ENCODE measurements at regions not wholly inside any gene's neighbourhood (a gene's known extent, or its start where the extent isn't known, plus 50 kb on each side); places are given as distances from the start of the nearest gene placed in this dataset.

DNA sequence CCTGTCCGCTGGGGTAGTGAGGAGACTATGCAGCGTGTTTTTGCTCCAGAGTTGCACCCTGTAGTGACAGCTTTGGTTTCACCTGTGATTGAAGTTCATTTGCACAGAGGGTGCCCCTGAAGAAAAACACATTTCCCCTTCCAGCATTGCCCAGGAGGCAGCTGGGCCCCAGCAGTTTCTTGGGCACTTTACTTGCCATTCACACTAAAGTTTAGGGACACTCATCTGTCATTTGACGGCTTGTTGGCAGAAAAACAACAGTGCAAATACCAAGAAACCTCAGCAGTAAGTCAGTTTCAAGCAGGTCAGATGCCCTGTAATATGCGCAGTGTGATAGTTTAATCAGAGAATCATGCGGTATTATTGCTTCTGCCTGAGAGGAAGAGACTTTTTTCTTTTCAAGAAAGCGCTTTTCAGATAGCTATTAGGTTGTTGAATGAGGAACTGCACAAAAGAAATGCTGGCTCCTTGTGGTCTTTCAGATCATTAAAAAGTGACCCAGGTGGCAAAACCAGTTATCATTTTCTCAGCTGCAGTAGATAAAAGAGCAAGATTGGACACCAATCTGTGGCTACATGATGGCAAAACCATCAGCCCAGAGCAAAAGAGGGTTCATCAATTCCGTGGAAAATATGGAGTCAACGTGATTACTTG is 136.2 kb upstream of the PUM3 start:
- DNase-seq, result no peak

DNA sequence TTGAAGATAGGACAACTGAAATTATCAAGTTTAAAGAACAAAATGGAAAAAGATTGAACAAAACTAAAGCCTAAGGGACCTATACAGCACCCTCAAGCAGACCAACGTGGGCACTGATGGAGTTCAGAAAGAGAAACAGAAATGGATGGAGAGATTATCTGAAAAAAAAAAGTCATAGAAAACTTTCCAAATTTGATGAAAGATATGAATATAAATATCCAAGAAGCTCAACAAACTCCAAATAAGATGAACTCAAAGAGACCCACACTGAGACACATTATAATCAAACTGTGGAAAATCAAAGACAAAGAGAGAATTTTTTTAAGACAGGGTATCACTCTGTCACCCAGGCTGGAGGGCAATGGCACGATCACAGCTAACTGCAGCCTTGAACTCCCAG is 128.6 kb upstream of the PUM3 start:
- DNase-seq, result no peak

DNA sequence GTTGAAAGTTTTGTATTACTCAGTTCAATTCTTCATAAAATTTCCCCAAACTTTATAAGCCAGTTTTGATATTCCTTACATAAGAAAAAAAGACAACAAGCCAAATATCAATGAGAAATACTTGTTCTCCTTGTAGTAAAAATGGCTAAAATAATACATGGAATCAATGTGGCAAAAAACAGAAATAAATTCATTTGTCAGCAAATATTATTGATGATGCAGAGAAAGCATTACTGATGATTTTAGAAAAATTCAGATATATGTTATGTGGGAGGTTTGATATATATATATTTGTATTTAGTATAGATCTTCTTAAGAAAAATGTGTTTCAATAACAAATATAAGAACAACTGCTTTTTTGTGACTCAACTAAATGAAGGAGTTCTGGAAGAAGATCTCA is 127.0 kb upstream of the PUM3 start:
- no peak for DNase-seq

DNA sequence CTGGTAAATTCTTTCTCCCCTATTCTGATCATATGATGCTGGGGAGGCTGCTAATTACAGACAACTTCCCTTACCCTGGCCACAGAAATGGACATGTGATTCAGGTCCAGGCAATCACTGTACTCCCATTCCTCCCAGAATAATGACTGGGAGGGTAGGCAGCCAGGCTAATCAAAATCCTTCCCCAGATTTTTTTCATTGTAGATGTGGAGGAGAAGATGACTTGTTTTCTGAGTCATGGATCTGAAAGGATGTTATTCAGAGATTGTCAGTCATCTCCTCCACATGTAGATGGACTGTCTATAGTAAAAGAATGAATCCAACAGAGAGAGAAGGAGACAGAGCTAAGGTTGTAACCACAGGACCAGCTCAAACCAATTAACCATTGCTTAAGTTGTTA is 123.9 kb upstream of the PUM3 start:
- no peak for DNase-seq

DNA sequence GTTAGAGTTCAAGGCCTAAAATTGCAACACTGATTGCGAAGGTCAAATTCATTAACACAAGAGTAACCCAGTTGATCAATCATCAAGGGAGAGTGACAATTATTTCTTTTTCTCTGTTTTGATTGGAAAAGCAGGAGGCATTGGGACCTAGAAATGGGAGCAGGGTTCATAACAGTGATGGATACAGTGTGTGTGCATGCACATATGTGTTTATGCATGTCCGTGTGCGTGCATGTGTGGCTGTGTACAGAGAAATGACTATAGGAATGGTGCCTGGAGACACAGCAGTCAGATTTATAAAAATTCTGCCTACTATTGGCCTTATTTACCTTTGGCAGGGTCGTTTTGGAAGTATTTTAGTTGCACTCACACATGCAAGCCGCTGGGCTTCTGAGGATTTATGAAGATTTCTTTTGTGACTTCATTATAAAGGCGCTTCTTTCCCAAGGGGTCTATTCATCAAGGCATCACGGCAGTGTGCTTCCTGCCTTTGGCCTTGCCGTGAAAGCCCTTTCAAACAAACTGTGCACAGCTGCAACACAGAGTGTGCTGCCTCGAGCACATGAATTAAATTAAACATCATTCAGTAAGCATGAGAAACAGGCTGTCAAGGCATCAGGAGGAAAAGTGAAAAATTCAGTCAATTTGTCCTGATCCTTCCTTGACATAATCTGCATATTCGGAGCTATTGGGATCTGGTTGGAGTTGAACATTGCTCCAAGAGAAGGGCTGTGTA is 122.8 kb upstream of the PUM3 start:
- no peak for DNase-seq

DNA sequence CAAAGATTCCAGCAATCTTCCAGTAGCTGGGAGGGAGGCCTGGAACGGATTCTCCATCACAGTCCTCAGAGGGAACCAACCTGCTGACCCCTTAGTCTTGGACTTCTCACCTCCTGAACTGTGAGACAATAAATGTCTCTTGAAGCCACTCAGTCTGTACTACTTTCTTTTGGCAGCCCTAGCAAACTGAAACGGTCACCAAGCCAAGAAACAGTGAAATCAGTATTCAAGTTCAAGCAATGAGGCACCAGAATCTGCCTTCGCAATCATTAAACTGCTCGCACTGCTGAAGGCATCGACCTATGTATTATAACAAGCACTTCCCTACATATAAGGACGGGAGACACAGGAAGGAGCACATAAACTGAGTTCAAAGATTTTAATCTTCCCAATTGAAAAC is 120.6 kb upstream of the PUM3 start:
- no peak for DNase-seq

DNA sequence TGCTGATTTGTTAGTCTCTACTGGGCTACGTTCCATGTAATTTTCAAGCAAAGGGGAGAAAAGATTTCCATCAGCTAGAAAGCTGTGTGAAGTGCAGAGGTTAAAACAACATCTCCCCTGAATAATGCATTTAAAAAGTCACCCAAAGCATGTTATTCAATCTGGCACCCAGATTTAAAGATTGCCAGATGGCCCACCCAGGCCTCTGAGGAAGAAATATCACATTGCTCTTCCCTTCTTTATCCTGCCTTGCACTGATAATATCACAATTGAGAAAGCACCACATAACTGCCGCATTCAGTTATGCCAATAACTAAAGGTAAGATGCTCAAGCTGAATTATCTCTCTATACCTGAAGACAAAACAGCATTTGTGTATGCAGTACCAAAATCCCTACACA is 119.4 kb upstream of the PUM3 start:
- DNase-seq, result no peak

DNA sequence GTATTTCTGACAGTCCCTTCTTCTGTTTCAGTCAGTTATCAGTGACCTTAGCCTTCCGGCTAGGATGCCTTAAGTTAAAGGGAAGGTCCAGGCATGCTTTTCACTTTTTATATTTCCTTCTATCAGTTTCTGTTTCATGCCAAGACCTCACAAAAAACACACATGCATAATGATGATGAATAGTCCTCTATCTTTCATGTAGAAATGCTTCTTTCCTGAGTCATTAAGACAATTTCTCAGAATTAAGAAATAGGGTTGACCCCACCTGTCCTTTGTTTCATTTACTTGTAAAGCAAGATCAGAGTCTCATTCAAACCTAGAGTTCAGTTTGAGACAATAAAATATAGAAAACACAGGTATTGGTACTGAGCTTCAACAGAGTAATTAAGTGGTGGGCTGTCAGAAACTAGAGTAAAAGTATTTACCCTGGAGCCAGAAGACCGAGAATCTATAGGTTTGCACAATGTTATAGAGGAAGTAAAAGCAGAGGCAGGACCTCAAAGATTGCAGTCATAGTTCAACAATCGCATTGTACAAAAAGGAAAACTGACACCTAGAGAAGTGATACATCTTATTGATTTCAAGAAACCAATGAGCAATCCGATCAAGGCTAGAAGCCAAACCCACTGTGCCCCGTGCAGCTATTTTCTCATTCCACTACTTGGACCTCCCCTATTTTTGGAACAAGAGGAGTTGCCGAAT is 118.7 kb upstream of the PUM3 start:
- DNase-seq, result no peak

DNA sequence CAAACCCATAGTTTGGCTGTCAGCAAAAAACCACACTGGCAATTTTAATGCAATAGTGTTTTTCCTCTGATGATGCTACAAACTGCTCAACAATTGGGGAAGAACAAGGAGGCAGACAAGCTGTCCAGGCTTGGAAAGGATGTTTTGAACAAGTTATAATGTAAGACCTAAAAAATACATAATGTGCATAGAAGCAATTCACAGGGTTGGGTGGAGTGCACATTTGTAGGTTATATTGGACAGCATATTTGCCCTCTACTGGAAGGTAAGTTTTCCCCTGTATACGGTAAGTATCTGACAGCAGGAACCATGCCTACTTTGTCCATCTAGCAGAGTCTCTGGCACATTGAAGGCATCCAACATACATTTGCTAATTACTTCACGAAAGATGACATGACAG is 114.3 kb upstream of the PUM3 start:
- no peak for DNase-seq

DNA sequence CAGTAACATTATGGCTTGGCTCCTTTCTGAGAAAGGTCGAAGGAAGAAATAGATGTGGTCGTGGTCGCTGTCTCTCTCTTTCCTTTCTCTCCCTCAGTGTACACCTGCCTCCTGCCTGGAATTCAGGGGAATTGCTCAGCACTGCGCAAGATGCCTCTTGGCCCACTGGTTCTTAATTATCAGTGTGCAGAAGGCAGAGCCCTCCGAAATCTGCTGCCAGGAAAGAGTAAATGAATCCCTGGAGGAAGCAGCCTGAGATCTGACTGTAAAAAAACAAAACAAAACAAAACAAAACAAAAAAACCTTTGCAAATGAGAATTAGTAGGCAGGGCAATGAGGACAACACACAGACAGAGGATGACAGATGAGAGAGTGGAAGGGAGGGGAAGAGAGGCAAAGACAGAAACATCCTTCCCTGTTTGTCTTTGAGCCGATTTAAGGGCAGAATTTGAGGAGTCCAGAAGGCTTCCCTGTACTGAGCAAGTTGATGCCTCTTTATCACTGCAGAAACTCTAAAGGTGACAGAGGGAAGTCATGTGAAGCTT is 113.8 kb upstream of the PUM3 start:
- peak; percentile 34 for DNase-seq

DNA sequence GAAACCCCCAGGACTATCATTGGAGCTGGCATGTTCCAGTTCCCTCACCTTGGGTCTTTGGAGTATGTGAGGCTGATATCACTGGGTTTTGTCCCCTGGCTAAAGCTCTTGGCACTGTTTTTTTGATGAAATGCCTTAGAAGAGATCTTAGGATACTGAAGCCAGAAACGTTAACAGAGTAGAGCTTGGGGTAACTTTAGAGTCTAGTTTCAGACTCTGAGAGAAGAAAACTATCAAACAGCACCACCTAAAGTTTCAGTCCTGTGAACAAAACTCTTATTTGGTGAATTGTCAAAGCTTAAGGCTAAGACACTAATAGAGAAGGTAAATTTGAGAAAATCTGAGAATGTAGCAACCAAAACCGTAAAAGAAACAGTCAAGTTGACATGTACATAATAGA is 111.7 kb upstream of the PUM3 start:
- DNase-seq, result no peak

DNA sequence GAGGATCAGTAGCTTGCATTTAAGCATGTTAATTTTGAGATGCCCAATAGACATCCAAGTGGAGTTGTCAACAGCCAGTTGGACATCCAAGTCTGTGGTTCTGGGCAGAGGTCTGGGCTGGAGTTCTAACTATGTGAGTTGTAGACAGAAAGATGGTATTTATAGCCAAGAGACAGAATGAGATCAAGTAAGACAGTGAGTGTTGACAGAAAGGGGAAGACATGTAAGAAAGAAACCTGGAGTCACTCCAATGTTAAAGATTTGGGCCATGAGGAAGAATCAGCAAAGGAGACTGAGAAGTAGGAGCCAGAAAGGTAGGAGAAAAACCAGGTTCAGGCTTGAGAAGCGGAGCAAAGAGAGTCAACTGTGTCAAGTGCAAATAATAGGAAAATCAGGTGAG is 95.5 kb upstream of the PUM3 start:
- DNase-seq, result no peak

DNA sequence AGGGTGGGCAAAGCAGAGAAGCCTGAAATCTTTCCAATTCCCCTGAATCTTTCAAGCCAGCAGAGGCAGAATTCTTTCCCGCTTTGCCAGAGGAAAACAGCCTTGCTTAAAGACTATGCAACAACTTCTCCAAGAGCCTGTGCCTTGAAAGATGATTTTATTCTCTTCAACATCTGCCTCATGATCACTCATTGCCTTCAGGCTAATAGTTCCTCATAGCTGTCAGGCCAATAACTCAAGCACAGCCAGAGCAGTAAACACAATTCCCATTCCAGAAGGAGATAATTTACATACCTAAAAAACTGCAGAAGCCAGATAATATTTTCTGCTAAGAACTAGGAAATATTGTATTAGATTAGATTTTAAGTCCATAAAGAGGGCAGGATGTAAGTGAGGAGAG is 92.3 kb upstream of the PUM3 start:
- DNase-seq, result no peak

DNA sequence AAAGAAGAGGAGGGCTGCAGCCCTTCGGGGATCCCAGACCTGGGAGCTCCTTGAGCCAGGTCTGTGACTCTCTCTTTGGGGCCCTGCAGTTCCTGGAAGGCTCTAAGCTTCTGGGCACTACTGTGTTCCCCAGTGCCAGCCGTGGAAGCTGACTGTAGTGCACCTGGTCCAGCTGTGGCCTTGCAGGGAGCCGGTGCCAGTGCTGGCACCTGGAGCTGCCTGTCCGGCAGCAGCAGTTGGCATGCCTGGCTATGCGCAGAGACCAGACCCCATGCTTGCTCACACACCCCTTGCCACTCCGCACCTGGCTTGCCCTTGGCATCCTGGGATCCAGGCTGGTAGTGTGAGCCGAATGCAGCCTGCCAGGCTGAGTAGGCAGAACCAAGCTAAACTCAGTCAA is 91.0 kb upstream of the PUM3 start:
- no peak for DNase-seq

DNA sequence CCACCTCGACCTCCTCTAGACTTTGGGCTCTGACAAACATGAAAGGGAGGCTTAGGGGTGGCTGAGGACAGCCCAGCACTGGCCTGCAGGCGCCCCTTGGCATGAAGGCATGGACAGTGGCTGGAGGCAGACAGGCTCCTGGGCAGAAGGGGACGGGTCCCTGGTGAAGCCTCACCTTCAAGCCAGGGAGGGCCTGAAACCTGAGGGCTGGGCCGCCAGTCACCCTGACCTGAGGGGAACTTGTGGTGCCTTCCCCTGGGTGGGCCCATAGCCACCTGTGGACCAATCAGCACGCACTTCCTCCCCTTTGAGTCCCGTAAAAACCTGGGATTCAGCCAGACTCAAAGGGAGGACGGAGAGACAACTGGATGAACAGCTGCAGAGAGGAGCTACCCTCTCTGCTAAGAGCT is 90.4 kb upstream of the PUM3 start:
- no peak for DNase-seq

DNA sequence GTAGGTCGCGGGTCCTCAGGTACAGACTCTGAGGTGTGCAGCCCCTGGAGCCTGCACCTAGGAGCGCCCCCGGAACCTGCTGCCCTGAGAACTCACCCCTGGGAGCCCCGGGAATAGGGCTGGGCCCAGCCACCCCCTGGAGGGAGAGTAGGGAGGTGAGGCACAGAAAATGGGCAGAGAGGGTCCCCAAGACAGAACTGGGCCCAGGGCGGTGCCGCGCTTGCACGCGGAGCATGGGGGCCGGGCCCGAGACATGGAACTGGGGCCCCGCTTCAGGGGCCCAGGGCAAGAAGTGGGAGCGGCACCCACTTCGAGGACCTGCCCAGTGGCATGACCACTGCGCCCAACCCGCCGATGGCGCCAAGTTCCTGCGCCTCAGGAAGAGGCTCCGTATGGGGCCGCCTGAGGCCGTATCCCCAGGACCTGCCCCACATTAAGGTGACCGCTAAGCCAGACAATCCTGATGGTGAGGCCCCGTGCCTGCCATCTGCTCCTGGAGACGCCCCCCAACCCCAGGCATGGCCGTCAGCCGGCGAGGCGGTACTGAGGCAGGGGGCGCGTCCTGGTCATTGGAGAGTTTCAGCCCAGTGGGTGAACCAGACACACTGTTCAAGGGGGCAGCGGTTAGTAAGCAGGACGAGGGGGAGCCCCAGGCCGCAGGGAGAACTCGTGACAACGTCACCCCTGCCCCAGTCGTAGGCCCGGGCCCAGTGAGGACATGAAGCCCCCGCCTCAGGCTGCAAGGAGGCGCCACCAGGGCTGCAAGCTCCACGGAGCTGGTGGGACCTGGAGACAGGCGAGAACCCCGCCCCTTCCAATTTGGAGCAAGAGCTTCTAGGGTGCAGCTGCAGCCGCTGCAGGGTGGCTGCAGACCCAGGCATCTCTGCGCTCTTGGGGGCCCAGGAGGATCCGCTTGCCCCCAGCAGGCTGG is 89.5 kb upstream of the PUM3 start:
- DNase-seq, result no peak

DNA sequence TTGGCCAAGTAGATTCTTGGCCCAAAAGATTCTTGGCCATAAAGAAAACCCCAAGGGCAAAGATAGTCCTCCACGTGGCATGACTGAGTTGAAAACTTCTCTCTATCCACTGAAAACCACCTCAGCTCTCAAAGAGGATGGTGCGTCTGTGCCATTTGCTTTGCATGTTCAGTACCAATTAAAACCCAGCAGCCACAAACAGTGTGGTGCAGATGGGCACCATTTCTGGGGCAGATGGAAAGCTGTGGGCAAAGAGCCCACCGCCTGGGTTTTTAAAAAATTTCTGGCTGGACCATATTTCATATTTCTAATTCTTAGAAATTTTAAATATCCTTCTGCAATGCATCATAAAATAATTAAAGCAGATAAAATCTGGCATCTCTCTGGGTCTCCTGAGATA is 84.5 kb upstream of the PUM3 start:
- peak; percentile 10 for DNase-seq

DNA sequence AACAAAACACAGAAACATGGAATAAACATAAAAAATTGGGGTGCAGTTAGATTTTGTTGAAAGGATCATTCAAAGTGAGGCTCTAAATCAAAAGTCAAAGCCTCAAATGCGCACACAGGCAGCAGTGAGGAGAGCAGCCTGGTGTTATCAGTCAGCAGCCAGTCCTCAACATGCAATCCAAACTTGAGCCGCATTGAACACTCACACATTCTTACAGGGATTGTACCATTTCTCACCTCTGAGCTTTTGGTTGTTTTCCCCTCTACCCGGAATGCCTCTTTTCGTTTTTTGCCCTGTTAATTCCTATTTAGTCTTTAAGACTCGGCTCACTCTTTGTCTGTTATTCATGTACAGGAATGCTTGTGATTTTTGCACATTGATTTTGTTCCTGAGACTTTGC is 81.1 kb upstream of the PUM3 start:
- DNase-seq, result no peak

DNA sequence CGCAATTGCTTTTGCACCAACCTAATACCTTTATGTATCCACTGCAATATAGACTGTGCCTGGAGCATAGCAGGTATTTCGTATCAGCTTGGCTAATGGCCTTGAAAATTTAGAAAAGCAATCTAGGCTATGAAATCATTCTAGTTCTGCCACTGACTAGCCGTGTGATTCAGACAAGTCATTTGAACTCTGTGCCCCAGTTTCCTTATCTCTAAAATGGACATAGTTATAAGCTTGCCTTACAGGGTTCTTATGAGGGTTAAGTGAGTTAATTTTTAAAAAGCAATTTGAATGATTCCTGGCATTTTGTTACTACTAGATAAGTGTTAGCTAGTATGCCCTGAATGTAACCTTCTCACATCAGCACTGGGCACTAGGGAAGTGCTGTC is 80.5 kb upstream of the PUM3 start:
- DNase-seq, result no peak

DNA sequence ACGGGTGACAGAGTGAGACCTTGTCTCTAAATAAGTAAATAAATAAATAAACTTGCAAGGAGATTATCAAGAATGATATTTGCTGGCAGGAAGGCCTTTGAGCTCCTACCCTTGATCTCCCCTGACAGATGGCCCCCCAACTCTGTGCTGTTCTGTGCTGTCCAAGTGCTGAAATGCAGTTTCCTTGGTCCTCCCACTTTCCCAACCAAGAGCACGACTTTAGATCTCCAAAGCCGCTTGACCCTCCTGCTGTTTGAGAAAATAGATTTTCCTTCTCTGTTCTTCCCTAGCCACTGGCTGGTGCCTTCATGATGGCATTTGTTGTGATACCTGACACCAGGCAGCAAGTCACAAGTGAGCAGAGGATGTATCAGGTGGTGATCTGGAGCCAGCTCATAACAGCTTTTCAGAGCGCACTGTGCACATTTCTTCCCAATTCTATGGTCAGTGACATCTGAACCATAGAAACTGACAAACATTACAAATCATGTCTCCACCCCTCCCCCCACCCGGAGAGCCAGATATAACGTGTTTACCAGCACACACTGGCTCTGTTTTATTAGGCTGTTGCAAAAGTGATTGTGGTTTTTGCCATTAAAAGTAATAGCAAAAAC is 80.0 kb upstream of the PUM3 start:
- no peak for DNase-seq

DNA sequence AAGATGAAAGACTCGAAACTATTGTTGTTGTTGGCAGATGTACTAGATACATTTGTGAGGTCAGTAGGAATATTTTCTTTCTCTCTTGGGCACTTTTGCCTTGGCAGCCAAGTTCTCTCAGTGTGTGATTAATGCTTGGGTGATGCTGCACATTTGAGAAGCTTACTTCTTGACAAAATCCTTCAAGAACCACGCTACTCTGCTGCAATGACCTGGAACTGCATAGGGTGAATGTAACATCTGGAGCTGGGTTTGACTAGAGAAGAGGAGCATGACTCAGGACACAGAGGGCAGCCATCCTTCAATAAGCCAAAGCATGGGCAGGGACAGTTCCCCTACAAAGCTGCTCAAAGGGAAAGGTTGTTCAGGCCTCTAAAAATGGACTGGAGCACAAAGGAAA is 75.5 kb upstream of the PUM3 start:
- peak; percentile 36 for DNase-seq

DNA sequence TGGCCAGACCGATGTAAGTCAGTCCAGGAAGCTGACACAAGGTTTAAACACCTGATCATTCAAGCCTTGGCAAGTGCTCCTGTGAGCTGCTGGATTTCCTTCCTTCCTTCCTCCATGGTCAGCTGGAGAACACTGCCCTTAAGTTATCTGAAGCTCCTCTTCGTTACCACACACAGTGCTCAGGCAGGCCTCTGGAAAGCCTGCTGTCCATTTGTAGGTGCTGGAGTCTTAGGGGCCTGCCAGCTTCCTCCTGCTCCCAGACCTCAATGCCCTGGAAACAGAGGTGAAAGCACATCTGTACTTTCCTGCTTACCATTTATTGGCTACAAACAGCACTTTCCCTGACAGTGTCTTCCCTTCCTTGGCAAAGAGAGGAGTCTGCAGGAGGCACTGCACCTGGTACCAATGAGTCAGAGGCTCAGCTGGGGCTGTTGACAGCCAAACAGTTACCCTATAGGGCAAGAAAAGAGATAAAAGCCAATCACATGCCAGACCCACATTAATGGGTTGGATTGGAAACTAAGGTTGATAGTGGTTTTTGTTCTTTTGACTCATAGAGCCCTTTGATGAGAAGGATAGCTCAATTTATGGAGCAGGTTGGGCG is 72.6 kb upstream of the PUM3 start:
- DNase-seq, result peak; percentile 51

Data from NCI-H446 treated with DMSO at 0.1 percent for 48 hours (cell line).